ENCODE measurements at regions not wholly inside any gene's neighbourhood (a gene's known extent, or its start where the extent isn't known, plus 50 kb on each side); places are given as distances from the start of the nearest gene placed in this dataset.

DNA sequence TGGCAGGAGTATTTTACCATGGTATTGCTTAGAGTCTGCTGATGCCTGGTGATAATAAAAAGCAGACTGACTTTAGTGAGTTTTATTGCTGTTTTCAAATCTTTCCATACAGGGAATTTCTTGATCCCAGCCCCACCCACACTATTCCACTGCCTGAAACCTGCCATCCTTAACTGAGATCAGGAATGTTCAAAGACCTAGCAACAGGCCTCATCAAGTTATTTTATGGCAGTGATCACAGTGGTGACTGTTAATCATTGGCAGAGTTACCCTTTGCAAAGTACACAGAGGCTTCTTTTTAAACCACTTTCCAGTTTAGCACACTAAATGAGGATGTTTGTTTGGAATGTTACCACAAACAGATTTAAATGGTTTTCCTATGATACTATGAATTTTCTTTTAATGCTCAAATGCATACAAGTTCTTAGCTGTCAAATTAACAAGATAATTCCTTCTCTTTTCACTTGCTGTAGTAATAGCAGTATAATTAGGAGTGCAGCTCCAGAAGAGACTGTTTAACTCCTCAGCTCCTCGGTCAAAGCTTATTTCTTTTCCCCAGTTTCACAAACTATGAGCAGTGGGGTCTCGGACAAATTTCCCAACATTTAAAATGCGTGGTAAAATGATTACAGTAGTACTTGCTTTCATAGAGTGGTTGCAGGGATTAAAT, 69.9 kb upstream of the USP25 start:
- Histone ChIP-seq H3K4me3 (no peak overlapping the region), H3K27me3 (replicated peaks in 1 of 2; ENCODE audit: control insufficient read depth in 2 of 2, insufficient read depth in 2 of 2, low read length in 1 of 2) (no peaks in the 10 kb centered on the region), H3K4me1 (ENCODE audit: control insufficient read depth, insufficient read depth, low read length) (no peaks in the 10 kb centered on the region), H3K4me2 (ENCODE audit: control insufficient read depth, insufficient read depth) (no peak overlapping the region), H2AFZ (ENCODE audit: control insufficient read depth, low read depth, low read length) (no peak overlapping the region), H4K20me1 (ENCODE audit: control insufficient read depth, insufficient read depth) (no peaks in the 10 kb centered on the region), H3K36me3 (ENCODE audit: control insufficient read depth in 2 of 2, insufficient read depth in 2 of 2, low read length in 1 of 2) (no peaks in the 10 kb centered on the region), H3K27ac (ENCODE audit: control insufficient read depth, insufficient read depth) (no peak overlapping the region), H3K9ac (ENCODE audit: control insufficient read depth, insufficient read depth, low read length) (no peak overlapping the region), H3K9me3 (replicated peaks; ENCODE audit: control insufficient read depth, insufficient read depth, low read length) (no peaks in the 10 kb centered on the region), H3K79me2 (ENCODE audit: control insufficient read depth, insufficient read depth, low read length) (no peaks in the 10 kb centered on the region)
- ATAC-seq (no peak), DNase-seq (ENCODE audit: low read depth, low spot score) (no peak), FAIRE-seq (no peak)
- RAD21 ChIA-PET (ENCODE audit: unreplicated experiment): no interaction called here
- in situ Hi-C loops (cut with MboI): loop anchor here (10.0 kb wide), 1 partner anchor 55 kb away; no protein-coding TSS in a partner anchor
- POLR2A ChIA-PET: no interaction called here
- SMC1A ChIA-PET (ENCODE audit: uncharacterized antibody, unreplicated experiment): interaction anchor here (1.6 kb wide), 1 partner anchor 163 kb away, joined by 4 read pairs; no protein-coding TSS in a partner anchor
- TF ChIP-seq JUNB (IDR thresholded peaks at IDR 0.05) (no peak), SUZ12 (IDR thresholded peaks at IDR 0.05; ENCODE audit: unreplicated experiment) (no peak), GATAD2B (conservative IDR thresholded peaks at IDR 0.05; ENCODE audit: low read depth) (no peak), ZSCAN29 (IDR thresholded peaks at IDR 0.05) (no peak)
- TF ChIP-seq, protein P1, sequence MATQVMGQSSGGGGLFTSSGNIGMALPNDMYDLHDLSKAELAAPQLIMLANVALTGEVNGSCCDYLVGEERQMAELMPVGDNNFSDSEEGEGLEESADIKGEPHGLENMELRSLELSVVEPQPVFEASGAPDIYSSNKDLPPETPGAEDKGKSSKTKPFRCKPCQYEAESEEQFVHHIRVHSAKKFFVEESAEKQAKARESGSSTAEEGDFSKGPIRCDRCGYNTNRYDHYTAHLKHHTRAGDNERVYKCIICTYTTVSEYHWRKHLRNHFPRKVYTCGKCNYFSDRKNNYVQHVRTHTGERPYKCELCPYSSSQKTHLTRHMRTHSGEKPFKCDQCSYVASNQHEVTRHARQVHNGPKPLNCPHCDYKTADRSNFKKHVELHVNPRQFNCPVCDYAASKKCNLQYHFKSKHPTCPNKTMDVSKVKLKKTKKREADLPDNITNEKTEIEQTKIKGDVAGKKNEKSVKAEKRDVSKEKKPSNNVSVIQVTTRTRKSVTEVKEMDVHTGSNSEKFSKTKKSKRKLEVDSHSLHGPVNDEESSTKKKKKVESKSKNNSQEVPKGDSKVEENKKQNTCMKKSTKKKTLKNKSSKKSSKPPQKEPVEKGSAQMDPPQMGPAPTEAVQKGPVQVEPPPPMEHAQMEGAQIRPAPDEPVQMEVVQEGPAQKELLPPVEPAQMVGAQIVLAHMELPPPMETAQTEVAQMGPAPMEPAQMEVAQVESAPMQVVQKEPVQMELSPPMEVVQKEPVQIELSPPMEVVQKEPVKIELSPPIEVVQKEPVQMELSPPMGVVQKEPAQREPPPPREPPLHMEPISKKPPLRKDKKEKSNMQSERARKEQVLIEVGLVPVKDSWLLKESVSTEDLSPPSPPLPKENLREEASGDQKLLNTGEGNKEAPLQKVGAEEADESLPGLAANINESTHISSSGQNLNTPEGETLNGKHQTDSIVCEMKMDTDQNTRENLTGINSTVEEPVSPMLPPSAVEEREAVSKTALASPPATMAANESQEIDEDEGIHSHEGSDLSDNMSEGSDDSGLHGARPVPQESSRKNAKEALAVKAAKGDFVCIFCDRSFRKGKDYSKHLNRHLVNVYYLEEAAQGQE (IDR thresholded peaks at IDR 0.05; ENCODE audit: low read depth, low read length): no peak
- TF ChIP-seq, protein P2, sequence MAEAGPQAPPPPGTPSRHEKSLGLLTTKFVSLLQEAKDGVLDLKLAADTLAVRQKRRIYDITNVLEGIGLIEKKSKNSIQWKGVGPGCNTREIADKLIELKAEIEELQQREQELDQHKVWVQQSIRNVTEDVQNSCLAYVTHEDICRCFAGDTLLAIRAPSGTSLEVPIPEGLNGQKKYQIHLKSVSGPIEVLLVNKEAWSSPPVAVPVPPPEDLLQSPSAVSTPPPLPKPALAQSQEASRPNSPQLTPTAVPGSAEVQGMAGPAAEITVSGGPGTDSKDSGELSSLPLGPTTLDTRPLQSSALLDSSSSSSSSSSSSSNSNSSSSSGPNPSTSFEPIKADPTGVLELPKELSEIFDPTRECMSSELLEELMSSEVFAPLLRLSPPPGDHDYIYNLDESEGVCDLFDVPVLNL (IDR thresholded peaks at IDR 0.05; ENCODE audit: low read depth, low read length): no peak
- CTCF ChIA-PET: no interaction called here
- BruUV-seq (replicated peaks): no TSS peak
- 34% methylated on average over 3 of the region's 3 CpGs for WGBS (ENCODE audit: insufficient coverage, insufficient replicate concordance, low lambda C conversion rate, missing lambda C conversion rate)
- intact Hi-C loops (cut with micrococcal nuclease; ENCODE audit: unreplicated experiment): no loop called here
